ENCODE measurements at regions not wholly inside any gene's neighbourhood (a gene's known extent, or its start where the extent isn't known, plus 50 kb on each side); places are given as distances from the start of the nearest gene placed in this dataset.
"Not testable (repeated sequence)": the region's sequence is repeated elsewhere in the genome, so short reads cannot be mapped to it uniquely, and the experiment has no call there.

DNA sequence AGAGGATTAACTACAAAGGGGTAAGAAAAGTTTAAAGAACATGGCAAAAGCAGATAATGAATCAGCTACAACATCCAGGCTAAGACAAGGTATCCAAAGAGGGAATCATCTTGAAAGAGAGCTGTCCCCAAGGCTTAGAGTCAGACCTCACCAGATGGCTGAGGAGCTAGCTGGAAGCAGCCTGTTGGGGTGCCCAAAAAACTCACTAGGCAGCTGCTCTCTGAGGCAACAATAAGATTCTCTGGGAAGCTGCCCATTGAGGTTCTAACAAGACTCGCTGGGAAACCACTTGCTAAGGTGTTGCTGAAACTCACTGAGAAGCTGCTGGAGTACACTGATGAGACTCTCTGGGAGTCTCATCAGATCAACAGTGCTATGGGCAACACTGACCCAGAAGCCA is 185.2 kb downstream of the CETN3 start:
- Histone ChIP-seq H3K4me1 (no peaks in the 10 kb centered on the region), H3K27ac (no peak overlapping the region), H3K27me3 (no peaks in the 10 kb centered on the region), H3K36me3 (no peaks in the 10 kb centered on the region), H3K4me3 (no peak overlapping the region), H3K9me3 (no peaks in the 10 kb centered on the region)
- DNase-seq (ENCODE audit: low spot score in 2 of 2), result no peak
- intact Hi-C loops (cut with DNase I; ENCODE audit: low total_unique reads), result no loop called here
- no peak for TF ChIP-seq POLR2AphosphoS5 (IDR thresholded peaks at IDR 0.05)
- TF ChIP-seq, protein P1, sequence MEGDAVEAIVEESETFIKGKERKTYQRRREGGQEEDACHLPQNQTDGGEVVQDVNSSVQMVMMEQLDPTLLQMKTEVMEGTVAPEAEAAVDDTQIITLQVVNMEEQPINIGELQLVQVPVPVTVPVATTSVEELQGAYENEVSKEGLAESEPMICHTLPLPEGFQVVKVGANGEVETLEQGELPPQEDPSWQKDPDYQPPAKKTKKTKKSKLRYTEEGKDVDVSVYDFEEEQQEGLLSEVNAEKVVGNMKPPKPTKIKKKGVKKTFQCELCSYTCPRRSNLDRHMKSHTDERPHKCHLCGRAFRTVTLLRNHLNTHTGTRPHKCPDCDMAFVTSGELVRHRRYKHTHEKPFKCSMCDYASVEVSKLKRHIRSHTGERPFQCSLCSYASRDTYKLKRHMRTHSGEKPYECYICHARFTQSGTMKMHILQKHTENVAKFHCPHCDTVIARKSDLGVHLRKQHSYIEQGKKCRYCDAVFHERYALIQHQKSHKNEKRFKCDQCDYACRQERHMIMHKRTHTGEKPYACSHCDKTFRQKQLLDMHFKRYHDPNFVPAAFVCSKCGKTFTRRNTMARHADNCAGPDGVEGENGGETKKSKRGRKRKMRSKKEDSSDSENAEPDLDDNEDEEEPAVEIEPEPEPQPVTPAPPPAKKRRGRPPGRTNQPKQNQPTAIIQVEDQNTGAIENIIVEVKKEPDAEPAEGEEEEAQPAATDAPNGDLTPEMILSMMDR (IDR thresholded peaks at IDR 0.05), result no peak
- TF ChIP-seq POLR2A (IDR thresholded peaks at IDR 0.05), result no peak

DNA sequence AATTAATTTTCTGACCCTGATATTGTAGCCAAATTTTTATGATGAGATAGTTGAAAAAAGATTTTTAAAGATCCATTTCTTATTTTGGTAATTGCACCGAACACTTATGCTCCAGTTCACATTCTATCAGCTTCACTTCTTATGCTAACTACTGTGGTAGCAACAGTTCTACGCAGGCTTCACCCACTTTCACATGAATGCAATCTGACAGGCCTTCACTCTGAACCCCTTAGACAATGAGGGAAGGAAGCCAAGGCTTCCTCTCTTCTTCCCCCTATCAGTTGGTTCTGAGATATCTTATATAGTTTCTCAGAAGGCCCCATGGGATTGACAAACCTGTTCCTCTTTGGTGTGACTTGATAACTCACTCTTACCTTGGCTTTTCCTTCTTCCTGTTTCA is 185.8 kb downstream of the CETN3 start:
- no peaks in the 10 kb centered on the region for H3K36me3 ChIP-seq
- intact Hi-C loops (cut with DNase I; ENCODE audit: low total_unique reads), result no loop called here
- no peaks in the 10 kb centered on the region for H3K9me3 ChIP-seq
- no peak overlapping the region for H3K4me3 ChIP-seq
- H3K27me3 ChIP-seq, result no peaks in the 10 kb centered on the region
- no peak for TF ChIP-seq POLR2A (IDR thresholded peaks at IDR 0.05)
- TF ChIP-seq, protein P1 (IDR thresholded peaks at IDR 0.05), result no peak
- no peak for TF ChIP-seq POLR2AphosphoS5 (IDR thresholded peaks at IDR 0.05)
- DNase-seq (ENCODE audit: low spot score in 2 of 2), result no peak
- no peaks in the 10 kb centered on the region for H3K4me1 ChIP-seq
- no peak overlapping the region for H3K27ac ChIP-seq

- Histone ChIP-seq H3K27ac (no peak overlapping the region), H3K4me1 (no peaks in the 10 kb centered on the region), H3K27me3 (no peaks in the 10 kb centered on the region), H3K36me3 (no peaks in the 10 kb centered on the region), H3K9me3 (peaks cover 0 to 8% of the 10 kb centered on the region in 2 donors), H3K4me3 (no peak overlapping the region)
- TF ChIP-seq, protein P1 (IDR thresholded peaks at IDR 0.05), result no peak
- TF ChIP-seq POLR2A (IDR thresholded peaks at IDR 0.05), result no peak
- TF ChIP-seq POLR2AphosphoS5 (IDR thresholded peaks at IDR 0.05), result no peak
- intact Hi-C loops (cut with DNase I; ENCODE audit: low total_unique reads), result no loop called here
- DNase-seq (ENCODE audit: low spot score in 2 of 2), result no peak
Observed at GRCh38 chr5:90221951-90222350, 187.6 kb downstream of the CETN3 start.

DNA sequence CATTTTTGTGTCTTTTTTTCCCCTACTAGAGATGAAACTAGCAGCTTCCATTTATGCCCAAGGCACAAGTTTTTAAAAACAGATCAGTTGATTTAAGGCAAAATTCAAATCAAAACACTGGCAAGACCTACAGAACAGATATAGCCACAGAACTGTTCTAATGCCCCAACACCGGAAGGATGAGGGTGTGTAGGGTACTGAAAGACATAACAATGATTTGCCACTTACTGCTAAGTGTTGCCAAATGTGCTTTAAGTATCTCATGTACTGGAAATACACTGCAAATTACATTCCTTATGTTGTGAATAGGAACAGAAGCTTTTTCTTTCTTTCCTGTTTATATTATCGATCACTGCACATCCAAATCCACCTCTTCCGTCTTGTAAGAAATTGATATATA is 189.0 kb downstream of the CETN3 start:
- Histone ChIP-seq H3K9me3 (peaks cover 0 to 8% of the 10 kb centered on the region in 2 donors), H3K36me3 (no peaks in the 10 kb centered on the region), H3K27me3 (no peaks in the 10 kb centered on the region), H3K4me3 (no peak overlapping the region), H3K27ac (no peak overlapping the region), H3K4me1 (no peaks in the 10 kb centered on the region)
- TF ChIP-seq POLR2A (IDR thresholded peaks at IDR 0.05), result no peak
- TF ChIP-seq POLR2AphosphoS5 (IDR thresholded peaks at IDR 0.05), result no peak
- TF ChIP-seq, protein P1 (IDR thresholded peaks at IDR 0.05), result no peak
- DNase-seq (ENCODE audit: low spot score in 2 of 2), result no peak
- intact Hi-C loops (cut with DNase I; ENCODE audit: low total_unique reads), result no loop called here

GRCh38 chr5:90214991-90215390 is 194.6 kb downstream of the CETN3 start:
- TF ChIP-seq, protein P1 (IDR thresholded peaks at IDR 0.05), result no peak
- TF ChIP-seq POLR2AphosphoS5 (IDR thresholded peaks at IDR 0.05) (no peak), POLR2A (IDR thresholded peaks at IDR 0.05) (no peak)
- intact Hi-C loops (cut with DNase I; ENCODE audit: low total_unique reads), result no loop called here
- Histone ChIP-seq H3K4me1 (no peaks in the 10 kb centered on the region), H3K9me3 (peaks cover 0 to 8% of the 10 kb centered on the region in 2 donors), H3K27ac (no peak overlapping the region), H3K36me3 (no peaks in the 10 kb centered on the region), H3K4me3 (no peak overlapping the region), H3K27me3 (no peaks in the 10 kb centered on the region)
- DNase-seq (ENCODE audit: low spot score in 2 of 2), result no peak

DNA sequence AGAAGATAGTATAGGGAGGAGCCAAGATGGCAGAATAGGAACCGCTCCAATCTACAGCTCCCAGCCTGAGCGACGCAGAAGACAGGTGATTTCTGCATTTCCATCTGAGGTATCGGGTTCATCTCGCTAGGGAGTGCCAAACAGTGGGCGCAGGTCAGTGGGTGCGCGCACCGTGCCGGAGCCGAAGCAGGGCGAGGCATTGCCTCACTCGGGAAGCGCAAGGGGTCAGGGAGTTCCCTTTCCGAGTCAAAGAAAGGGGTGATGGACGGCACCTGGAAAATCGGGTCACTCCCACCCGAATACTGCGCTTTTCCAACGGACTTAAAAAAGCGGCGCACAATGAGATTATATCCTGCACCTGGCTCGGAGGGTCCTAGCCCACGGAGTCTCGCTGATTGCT is 201.2 kb downstream of the CETN3 start:
- intact Hi-C loops (cut with DNase I; ENCODE audit: low total_unique reads); DNase-seq (ENCODE audit: low spot score in 2 of 2); H3K36me3 ChIP-seq; H3K27ac ChIP-seq; H3K27me3 ChIP-seq; H3K4me3 ChIP-seq; H3K4me1 ChIP-seq; H3K9me3 ChIP-seq: not testable (repeated sequence)
